ENCODE measurements at regions not wholly inside any gene's neighbourhood (a gene's known extent, or its start where the extent isn't known, plus 50 kb on each side); places are given as distances from the start of the nearest gene placed in this dataset.
"Not testable (repeated sequence)": the region's sequence is repeated elsewhere in the genome, so short reads cannot be mapped to it uniquely, and the experiment has no call there.

- no peak for TF ChIP-seq CTCF (IDR thresholded peaks at IDR 0.05; ENCODE audit: extremely low read depth, insufficient read depth, missing control alignments)
- DNase-seq (ENCODE audit: low spot score) = no peak
- in situ Hi-C loops (cut with MboI; ENCODE audit: low pct_unique_long_range_greater_than_20kb, low sequenced_read_pairs, unreplicated experiment) = no loop called here
Observed at GRCh38 chrX:1700757-1701156, 85.9 kb downstream of the ASMT start.

GRCh38 chrX:1701396-1701901 is 86.6 kb downstream of the ASMT start:
- in situ Hi-C loops (cut with MboI; ENCODE audit: low pct_unique_long_range_greater_than_20kb, low sequenced_read_pairs, unreplicated experiment) = not testable (repeated sequence)

DNA sequence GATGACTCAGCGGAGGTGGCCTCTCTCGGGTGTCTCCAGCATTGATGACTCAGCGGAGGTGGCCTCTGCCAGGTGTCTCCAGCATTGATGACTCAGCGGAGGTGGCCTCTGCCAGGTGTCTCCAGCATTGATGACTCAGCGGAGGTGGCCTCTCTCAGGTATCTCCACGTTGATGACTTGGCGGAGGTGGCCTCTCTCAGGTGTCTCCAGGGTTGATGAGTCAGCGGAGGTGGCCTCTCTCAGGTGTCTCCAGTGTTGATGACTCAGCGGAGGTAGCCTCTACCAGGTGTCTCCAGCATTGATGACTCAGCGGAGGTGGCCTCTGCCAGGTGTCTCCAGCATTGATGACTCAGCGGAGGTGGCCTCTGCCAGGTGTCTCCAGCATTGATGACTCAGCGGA is 87.3 kb downstream of the ASMT start:
- DNase-seq (ENCODE audit: low spot score); in situ Hi-C loops (cut with MboI; ENCODE audit: low pct_unique_long_range_greater_than_20kb, low sequenced_read_pairs, unreplicated experiment): not testable (repeated sequence)

More at GRCh38 chrX:1701396-1701901, 86.6 kb downstream of the ASMT start:
- not testable (repeated sequence) for DNase-seq (ENCODE audit: low spot score)

DNA sequence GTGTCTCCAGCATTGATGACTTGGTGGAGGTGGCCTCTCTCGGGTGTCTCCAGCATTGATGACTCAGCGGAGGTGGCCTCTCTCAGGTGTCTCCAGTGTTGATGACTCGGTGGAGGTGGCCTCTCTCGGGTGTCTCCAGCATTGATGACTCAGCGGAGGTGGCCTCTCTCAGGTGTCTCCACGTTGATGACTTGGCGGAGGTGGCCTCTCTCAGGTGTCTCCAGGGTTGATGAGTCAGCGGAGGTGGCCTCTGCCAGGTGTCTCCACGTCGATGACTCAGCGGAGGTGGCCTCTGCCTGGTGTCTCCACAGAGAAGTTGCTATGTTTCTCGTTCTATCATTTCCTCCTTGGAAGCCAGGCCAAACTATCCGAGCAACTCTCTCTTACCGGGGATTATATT is 87.7 kb downstream of the ASMT start:
- DNase-seq (ENCODE audit: low spot score); in situ Hi-C loops (cut with MboI; ENCODE audit: low pct_unique_long_range_greater_than_20kb, low sequenced_read_pairs, unreplicated experiment): not testable (repeated sequence)

DNA sequence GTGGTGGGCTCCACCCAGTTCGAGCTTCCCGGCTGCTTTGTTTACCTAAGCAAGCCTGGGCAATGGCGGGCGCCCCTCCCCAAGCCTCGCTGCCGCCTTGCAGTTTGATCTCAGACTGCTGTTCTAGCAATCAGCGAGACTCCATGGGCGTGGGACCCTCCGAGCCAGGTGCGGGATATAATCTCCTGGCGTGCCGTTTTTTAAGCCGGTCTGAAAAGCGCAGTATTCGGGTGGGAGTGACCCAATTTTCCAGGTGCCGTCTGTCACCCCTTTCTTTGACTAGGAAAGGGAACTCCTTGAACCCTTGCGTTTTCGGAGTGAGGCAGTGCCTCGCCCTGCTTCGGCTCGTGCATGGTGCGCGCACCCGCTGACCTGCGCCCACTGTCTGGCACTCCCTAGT is 94.4 kb downstream of the ASMT start:
- in situ Hi-C loops (cut with MboI; ENCODE audit: low pct_unique_long_range_greater_than_20kb, low sequenced_read_pairs, unreplicated experiment); DNase-seq (ENCODE audit: low spot score): not testable (repeated sequence)

- in situ Hi-C loops (cut with MboI; ENCODE audit: low pct_unique_long_range_greater_than_20kb, low sequenced_read_pairs, unreplicated experiment) = no loop called here
Observed at GRCh38 chrX:1713296-1713695, 98.4 kb downstream of the ASMT start.

GRCh38 chrX:1717373-1717772 is 102.5 kb downstream of the ASMT start:
- no peak for TF ChIP-seq CTCF (IDR thresholded peaks at IDR 0.05; ENCODE audit: extremely low read depth, insufficient read depth, missing control alignments)
- DNase-seq (ENCODE audit: low spot score) = no peak
- in situ Hi-C loops (cut with MboI; ENCODE audit: low pct_unique_long_range_greater_than_20kb, low sequenced_read_pairs, unreplicated experiment) = no loop called here

More at GRCh38 chrX:1713296-1713695, 98.4 kb downstream of the ASMT start:
- TF ChIP-seq CTCF (IDR thresholded peaks at IDR 0.05; ENCODE audit: extremely low read depth, insufficient read depth, missing control alignments) = no peak
- no peak for DNase-seq (ENCODE audit: low spot score)

GRCh38 chrX:1719270-1719669 is 104.4 kb downstream of the ASMT start:
- in situ Hi-C loops (cut with MboI; ENCODE audit: low pct_unique_long_range_greater_than_20kb, low sequenced_read_pairs, unreplicated experiment) = no loop called here
- no peak for TF ChIP-seq CTCF (IDR thresholded peaks at IDR 0.05; ENCODE audit: extremely low read depth, insufficient read depth, missing control alignments)
- DNase-seq (ENCODE audit: low spot score) = no peak

GRCh38 chrX:1720836-1721235 is 106.0 kb downstream of the ASMT start:
- in situ Hi-C loops (cut with MboI; ENCODE audit: low pct_unique_long_range_greater_than_20kb, low sequenced_read_pairs, unreplicated experiment) = no loop called here
- DNase-seq (ENCODE audit: low spot score) = no peak
- no peak for TF ChIP-seq CTCF (IDR thresholded peaks at IDR 0.05; ENCODE audit: extremely low read depth, insufficient read depth, missing control alignments)

Data from GM13977 (cell line).